GM12874 (cell line): ENCODE measurements at regions not wholly inside any gene's neighbourhood (a gene's known extent, or its start where the extent isn't known, plus 50 kb on each side); places are given as distances from the start of the nearest gene placed in this dataset.

Experiments
- TF ChIP-seq, protein P1 (sequence below): IDR thresholded peaks from 2 replicates; pipeline ENCODE4 v1.5.1; 2011; ENCODE audit warnings: low read depth, mild to moderate bottlenecking, control low read depth, low read length, moderate library complexity; ENCODE audit not compliant: insufficient read depth

DNA sequence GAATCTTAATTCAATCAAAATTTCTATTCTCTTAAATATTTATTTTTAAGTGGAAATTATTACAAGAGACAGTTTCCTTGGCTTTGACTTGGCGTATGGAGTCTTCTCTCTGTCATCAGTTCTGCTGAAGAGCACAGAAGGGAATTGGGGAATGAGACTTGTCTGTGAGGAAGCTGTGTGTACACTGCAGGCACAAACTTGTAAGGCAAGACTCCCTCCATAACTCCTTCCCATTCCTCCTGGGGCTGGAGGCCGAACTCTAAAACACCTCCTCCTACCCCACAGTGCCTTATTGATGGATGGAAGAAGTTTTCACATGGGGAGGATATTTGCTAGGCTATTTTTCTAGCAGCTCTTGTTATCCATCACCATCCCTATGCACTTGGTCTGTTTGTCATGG is 187.4 kb upstream of the ELL2 start:
- TF ChIP-seq, protein P1, sequence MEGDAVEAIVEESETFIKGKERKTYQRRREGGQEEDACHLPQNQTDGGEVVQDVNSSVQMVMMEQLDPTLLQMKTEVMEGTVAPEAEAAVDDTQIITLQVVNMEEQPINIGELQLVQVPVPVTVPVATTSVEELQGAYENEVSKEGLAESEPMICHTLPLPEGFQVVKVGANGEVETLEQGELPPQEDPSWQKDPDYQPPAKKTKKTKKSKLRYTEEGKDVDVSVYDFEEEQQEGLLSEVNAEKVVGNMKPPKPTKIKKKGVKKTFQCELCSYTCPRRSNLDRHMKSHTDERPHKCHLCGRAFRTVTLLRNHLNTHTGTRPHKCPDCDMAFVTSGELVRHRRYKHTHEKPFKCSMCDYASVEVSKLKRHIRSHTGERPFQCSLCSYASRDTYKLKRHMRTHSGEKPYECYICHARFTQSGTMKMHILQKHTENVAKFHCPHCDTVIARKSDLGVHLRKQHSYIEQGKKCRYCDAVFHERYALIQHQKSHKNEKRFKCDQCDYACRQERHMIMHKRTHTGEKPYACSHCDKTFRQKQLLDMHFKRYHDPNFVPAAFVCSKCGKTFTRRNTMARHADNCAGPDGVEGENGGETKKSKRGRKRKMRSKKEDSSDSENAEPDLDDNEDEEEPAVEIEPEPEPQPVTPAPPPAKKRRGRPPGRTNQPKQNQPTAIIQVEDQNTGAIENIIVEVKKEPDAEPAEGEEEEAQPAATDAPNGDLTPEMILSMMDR: no peak

DNA sequence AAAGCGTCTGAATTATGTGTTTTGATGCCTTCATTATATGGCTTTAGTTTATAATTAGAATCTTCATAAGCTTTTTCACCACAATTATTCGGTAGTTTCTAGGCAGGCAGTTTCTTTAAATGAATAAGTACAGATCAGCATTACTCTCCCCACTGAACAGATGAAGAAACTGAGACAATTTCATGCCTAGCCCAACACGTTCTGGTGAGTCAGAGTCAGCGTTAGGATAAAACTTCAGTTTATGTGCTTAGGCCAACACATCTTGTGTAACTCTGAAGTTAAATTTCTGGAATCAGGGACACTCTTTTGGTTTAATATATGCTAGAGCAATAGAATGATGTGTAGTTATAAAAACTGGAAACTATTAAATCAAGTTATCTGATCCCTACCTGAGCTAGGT is 186.7 kb upstream of the ELL2 start:
- TF ChIP-seq, protein P1: no peak

GRCh38 chr5:96147866-96148265 is 186.2 kb upstream of the ELL2 start:
- TF ChIP-seq, protein P1: no peak

DNA sequence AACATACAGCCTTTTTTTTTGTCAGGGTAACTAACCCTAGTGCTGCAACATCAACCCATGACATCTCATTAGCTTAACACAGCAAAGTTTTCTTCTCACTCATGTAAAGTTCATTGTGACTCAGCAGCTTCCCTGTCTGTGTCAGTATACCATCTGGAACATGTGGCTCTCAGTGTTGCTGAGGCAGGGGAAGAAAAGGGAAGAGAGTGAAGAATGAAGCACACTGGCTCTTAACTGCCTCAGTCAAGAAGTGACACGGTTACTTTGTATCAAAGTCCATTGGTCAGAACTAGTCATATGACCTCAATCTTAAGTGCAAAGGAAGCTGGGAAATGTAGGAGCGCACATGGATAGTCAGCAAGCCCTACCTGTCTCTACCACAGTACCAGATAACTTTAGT is 185.0 kb upstream of the ELL2 start:
- TF ChIP-seq, protein P1: no peak

- TF ChIP-seq, protein P1: no peak
Observed at GRCh38 chr5:96144289-96144688, 182.6 kb upstream of the ELL2 start.

GRCh38 chr5:96143450-96143849 is 181.8 kb upstream of the ELL2 start:
- TF ChIP-seq, protein P1: no peak

GRCh38 chr5:96142786-96143434 is 181.3 kb upstream of the ELL2 start:
- TF ChIP-seq, protein P1: no peak
